NT2/D1 (cell line): ENCODE measurements at regions not wholly inside any gene's neighbourhood (a gene's known extent, or its start where the extent isn't known, plus 50 kb on each side); places are given as distances from the start of the nearest gene placed in this dataset.
"Not testable (repeated sequence)": the region's sequence is repeated elsewhere in the genome, so short reads cannot be mapped to it uniquely, and the experiment has no call there.

ENCODE experiments used
- SUZ12 ChIP-seq: IDR thresholded peaks from 2 replicates; pipeline ENCODE4 v1.6.1; 2011; ENCODE audit not compliant: insufficient read length, insufficient read depth; ENCODE audit errors: extremely low read depth
- YY1 ChIP-seq: IDR thresholded peaks from 2 replicates; pipeline ENCODE4 v1.6.1; 2011; ENCODE audit not compliant: insufficient read length, insufficient read depth
- ZNF274 ChIP-seq: IDR thresholded peaks from 2 replicates; pipeline ENCODE4 v1.6.1; 2011; ENCODE audit warnings: mild to moderate bottlenecking, low read depth, low read length

GRCh38 chr7:39791035-39791434, 159.0 kb upstream of the CDK13 start:
- TF ChIP-seq ZNF274, YY1, SUZ12: not testable (repeated sequence)
